SK-N-SH (cell line): ENCODE measurements at regions not wholly inside any gene's neighbourhood (a gene's known extent, or its start where the extent isn't known, plus 50 kb on each side); places are given as distances from the start of the nearest gene placed in this dataset.

Experiments used
- CTCF ChIA-PET: fragments of 300-600, 350-600 bp; formaldehyde crosslinking; extraction: SDS; loops from one replicate; lab custom pipeline; 2021; lab: Yijun Ruan, JAX
- POLR2A ChIA-PET: fragments of 350-600 bp; sonication (Branson Sonifier 250); formaldehyde crosslinking; extraction: SDS; loops from one replicate; lab custom pipeline; 2020; ENCODE audit warnings: antibody characterized with exemption, inconsistent platforms; lab: Yijun Ruan, JAX
- DNase-seq: peaks from one replicate; pipeline ENCODE4 v3.0.0; 2012
- H2AFZ ChIP-seq: fragments of 200-600 bp; sonication (generic); 2 replicates; pipeline ENCODE4 v1.8.1; 2016; ENCODE audit warnings: antibody characterized with exemption, mild to moderate bottlenecking, low read depth
- H3F3A ChIP-seq: fragments of 200-600 bp; sonication (generic); replicated peaks from 2 replicates; pipeline ENCODE3; 2016; ENCODE audit warnings: antibody characterized with exemption, mild to moderate bottlenecking; ENCODE audit not compliant: insufficient read depth
- H3K27ac ChIP-seq, 2 experiments: fragments of 200-500 bp in 1 of 2; fragments of 200-600 bp in 1 of 2; sonication (Bioruptor generic) in 1 of 2; sonication (generic), shearing (Covaris generic) in 1 of 2; 2 replicates each; pipeline versions ENCODE4 v1.5.1 to v1.6.1; 2014 to 2016; ENCODE audit warnings: low read depth in 2 of 2, inconsistent platforms in 1 of 2, low read length in 1 of 2, mild to moderate bottlenecking in 1 of 2, mixed read lengths in 1 of 2
- H3K27me3 ChIP-seq: fragments of 200-600 bp; sonication (generic), shearing (Covaris generic); 2 replicates; pipeline ENCODE4 v1.6.1; 2016; ENCODE audit warnings: mixed run types; ENCODE audit not compliant: insufficient read depth
- H3K36me3 ChIP-seq, 2 experiments: fragments of 200-500 bp in 1 of 2; fragments of 200-600 bp in 1 of 2; sonication (Bioruptor generic) in 1 of 2; sonication (generic) in 1 of 2; replicated peaks in 1 of 2; 2 replicates each; pipeline versions ENCODE3 to v1.5.1; 2014 to 2016; ENCODE audit warnings: low read length in 1 of 2, mild to moderate bottlenecking in 1 of 2; ENCODE audit not compliant: insufficient read depth in 2 of 2, control insufficient read depth in 1 of 2
- H3K4me1 ChIP-seq, 2 experiments: fragments of 200-500 bp in 1 of 2; fragments of 200-600 bp in 1 of 2; sonication (Bioruptor generic) in 1 of 2; sonication (generic), shearing (Covaris generic) in 1 of 2; 2 replicates each; pipeline versions ENCODE4 v1.5.1 to v1.6.1; 2014 to 2016; ENCODE audit warnings: low read depth in 1 of 2, low read length in 1 of 2, mixed run types in 1 of 2; ENCODE audit not compliant: insufficient read depth in 2 of 2, control insufficient read depth in 1 of 2
- H3K4me2 ChIP-seq: fragments of 200-600 bp; sonication (generic), shearing (Covaris generic); 2 replicates; pipeline ENCODE4 v1.6.1; 2017; ENCODE audit warnings: mixed run types
- H3K4me3 ChIP-seq, 2 experiments: fragments of 200-500 bp in 1 of 2; fragments of 200-600 bp in 1 of 2; sonication (Bioruptor generic) in 1 of 2; sonication (generic), shearing (Covaris generic) in 1 of 2; 2 replicates each; pipeline versions ENCODE4 v1.5.1 to v1.8.1; 2014 to 2016; ENCODE audit warnings: low read depth in 2 of 2, inconsistent platforms in 1 of 2, low read length in 1 of 2, mild to moderate bottlenecking in 1 of 2, mixed read lengths in 1 of 2, moderate library complexity in 1 of 2
- H3K79me2 ChIP-seq: fragments of 200-600 bp; sonication (generic); 2 replicates; pipeline ENCODE4 v1.8.1; 2017; ENCODE audit warnings: mild to moderate bottlenecking; ENCODE audit not compliant: insufficient read depth
- H3K9ac ChIP-seq: fragments of 200-600 bp; sonication (generic); 2 replicates; pipeline ENCODE4 v1.6.1; 2017; ENCODE audit warnings: mixed run types
- H3K9me2 ChIP-seq: fragments of 200-600 bp; sonication (generic); 2 replicates; pipeline ENCODE4 v1.6.1; 2017; ENCODE audit warnings: mixed run types
- H3K9me3 ChIP-seq: fragments of 200-600 bp; sonication (generic); 2 replicates; pipeline ENCODE4 v1.6.1; 2017; ENCODE audit warnings: mixed run types, mild to moderate bottlenecking, moderate library complexity
- H4K20me1 ChIP-seq: fragments of 200-600 bp; sonication (generic); 2 replicates; pipeline ENCODE4 v1.6.1; 2017; ENCODE audit warnings: mild to moderate bottlenecking, mixed run types; ENCODE audit not compliant: insufficient read depth
- ELF1 ChIP-seq: IDR thresholded peaks from 2 replicates; pipeline ENCODE4 v1.4.0; 2012
- EP300 ChIP-seq, 2 experiments: IDR thresholded peaks; 2 replicates each; pipeline versions ENCODE4 v1.4.0 to v1.6.1; 2012; ENCODE audit warnings: borderline replicate concordance in 1 of 2, low read depth in 1 of 2, low read length in 1 of 2
- FOSL2 ChIP-seq: IDR thresholded peaks from 2 replicates; pipeline ENCODE4 v1.4.0; 2012; ENCODE audit warnings: low read depth, mild to moderate bottlenecking, moderate library complexity, borderline replicate concordance
- RCOR1 ChIP-seq: fragments of 150-350 bp; IDR thresholded peaks from 2 replicates; pipeline ENCODE4 v1.6.1; 2017; ENCODE audit warnings: antibody characterized with exemption, low read length
- SIN3A ChIP-seq: IDR thresholded peaks from 2 replicates; pipeline ENCODE4 v1.6.1; 2012; ENCODE audit warnings: low read depth, mild to moderate bottlenecking, low read length, moderate library complexity, borderline replicate concordance
- TEAD4 ChIP-seq: IDR thresholded peaks from 2 replicates; pipeline ENCODE4 v1.4.0; 2012; ENCODE audit warnings: mild to moderate bottlenecking, borderline replicate concordance; ENCODE audit not compliant: insufficient read depth
- WGBS: methylation state at CpG from one replicate; pipeline ENCODE4 v1.1.6; 2017; ENCODE audit warnings: low lambda C conversion rate; 5-methylcytosine and 5-hydroxymethylcytosine counted together
- TF ChIP-seq, protein P1 (sequence below): IDR thresholded peaks from 2 replicates; pipeline ENCODE4 v1.4.0; 2012; ENCODE audit warnings: low read depth
- TF ChIP-seq, protein P2 (sequence below): fragments of 200-600 bp; sonication (generic); IDR thresholded peaks from 2 replicates; pipeline ENCODE4 v1.6.1; 2017; ENCODE audit warnings: antibody characterized with exemption, mild to moderate bottlenecking, moderate library complexity
- TF ChIP-seq, protein P3 (sequence below): IDR thresholded peaks from 2 replicates; pipeline ENCODE4 v1.4.0; 2012; ENCODE audit warnings: low read depth, borderline replicate concordance

- ChIA-PET CTCF (no interaction called here), POLR2A (no interaction called here)
- Histone ChIP-seq H2AFZ (no peak overlapping the region), H3K4me1 (no peaks in the 10 kb centered on the region), H4K20me1 (no peaks in the 10 kb centered on the region), H3K9me2 (no peaks in the 10 kb centered on the region), H3K27ac (no peak overlapping the region), H3F3A (no peaks in the 10 kb centered on the region), H3K4me2 (no peak overlapping the region), H3K4me3 (no peak overlapping the region), H3K79me2 (no peaks in the 10 kb centered on the region), H3K36me3 (no peaks in the 10 kb centered on the region), H3K9me3 (no peaks in the 10 kb centered on the region), H3K9ac (no peak overlapping the region), H3K27me3 (no peaks in the 10 kb centered on the region)
- 19% methylated on average over 2 of the region's 2 CpGs for WGBS
- no peak for DNase-seq
- TF ChIP-seq, protein P1, sequence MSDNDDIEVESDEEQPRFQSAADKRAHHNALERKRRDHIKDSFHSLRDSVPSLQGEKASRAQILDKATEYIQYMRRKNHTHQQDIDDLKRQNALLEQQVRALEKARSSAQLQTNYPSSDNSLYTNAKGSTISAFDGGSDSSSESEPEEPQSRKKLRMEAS, result no peak
Measured at GRCh38 chr9:12133416-12133815, 559.8 kb upstream of the TYRP1 start.

DNA sequence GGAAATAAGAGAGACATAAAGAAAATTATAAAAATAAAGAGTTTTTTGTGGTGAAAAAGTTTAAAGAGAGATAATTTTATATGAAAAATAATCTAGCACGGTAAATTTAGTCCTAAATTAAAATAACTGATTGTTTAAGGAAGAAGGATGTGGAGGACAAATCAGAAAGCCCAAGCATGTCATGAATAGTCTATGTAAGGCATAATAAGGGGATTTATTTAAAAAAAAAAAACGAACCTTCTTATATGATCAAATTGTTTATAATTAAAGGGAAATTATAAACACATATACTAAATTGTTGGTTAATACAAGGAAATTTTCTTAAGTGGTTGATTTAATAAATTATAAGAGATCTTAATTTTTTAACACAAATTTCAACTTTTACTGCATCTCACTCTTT is 551.8 kb upstream of the TYRP1 start:
- WGBS, result under 1% methylated on average over 2 of the region's 2 CpGs
- no peaks in the 10 kb centered on the region for H3K9me2 ChIP-seq

More for the DNA sequence above, 551.8 kb upstream of the TYRP1 start:
- ChIA-PET CTCF (no interaction called here), POLR2A (no interaction called here)
- Histone ChIP-seq H3K27ac (no peak overlapping the region), H3K4me2 (no peak overlapping the region), H3K36me3 (no peaks in the 10 kb centered on the region), H4K20me1 (no peaks in the 10 kb centered on the region), H3F3A (no peaks in the 10 kb centered on the region), H2AFZ (no peak overlapping the region), H3K79me2 (no peaks in the 10 kb centered on the region), H3K9ac (no peak overlapping the region), H3K4me1 (no peaks in the 10 kb centered on the region), H3K9me3 (no peaks in the 10 kb centered on the region), H3K27me3 (no peaks in the 10 kb centered on the region), H3K4me3 (no peak overlapping the region)
- DNase-seq, result no peak
- TF ChIP-seq SIN3A (no peak), FOSL2 (no peak), ELF1 (no peak), EP300 (IDR thresholded peaks at IDR 0.05; ENCODE audit: borderline replicate concordance in 1 of 2, low read depth in 1 of 2, low read length in 1 of 2) (no peak), RCOR1 (no peak), TEAD4 (no peak)
- TF ChIP-seq, protein P2, sequence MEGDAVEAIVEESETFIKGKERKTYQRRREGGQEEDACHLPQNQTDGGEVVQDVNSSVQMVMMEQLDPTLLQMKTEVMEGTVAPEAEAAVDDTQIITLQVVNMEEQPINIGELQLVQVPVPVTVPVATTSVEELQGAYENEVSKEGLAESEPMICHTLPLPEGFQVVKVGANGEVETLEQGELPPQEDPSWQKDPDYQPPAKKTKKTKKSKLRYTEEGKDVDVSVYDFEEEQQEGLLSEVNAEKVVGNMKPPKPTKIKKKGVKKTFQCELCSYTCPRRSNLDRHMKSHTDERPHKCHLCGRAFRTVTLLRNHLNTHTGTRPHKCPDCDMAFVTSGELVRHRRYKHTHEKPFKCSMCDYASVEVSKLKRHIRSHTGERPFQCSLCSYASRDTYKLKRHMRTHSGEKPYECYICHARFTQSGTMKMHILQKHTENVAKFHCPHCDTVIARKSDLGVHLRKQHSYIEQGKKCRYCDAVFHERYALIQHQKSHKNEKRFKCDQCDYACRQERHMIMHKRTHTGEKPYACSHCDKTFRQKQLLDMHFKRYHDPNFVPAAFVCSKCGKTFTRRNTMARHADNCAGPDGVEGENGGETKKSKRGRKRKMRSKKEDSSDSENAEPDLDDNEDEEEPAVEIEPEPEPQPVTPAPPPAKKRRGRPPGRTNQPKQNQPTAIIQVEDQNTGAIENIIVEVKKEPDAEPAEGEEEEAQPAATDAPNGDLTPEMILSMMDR, result no peak
- TF ChIP-seq, protein P1, result no peak
- TF ChIP-seq, protein P3, sequence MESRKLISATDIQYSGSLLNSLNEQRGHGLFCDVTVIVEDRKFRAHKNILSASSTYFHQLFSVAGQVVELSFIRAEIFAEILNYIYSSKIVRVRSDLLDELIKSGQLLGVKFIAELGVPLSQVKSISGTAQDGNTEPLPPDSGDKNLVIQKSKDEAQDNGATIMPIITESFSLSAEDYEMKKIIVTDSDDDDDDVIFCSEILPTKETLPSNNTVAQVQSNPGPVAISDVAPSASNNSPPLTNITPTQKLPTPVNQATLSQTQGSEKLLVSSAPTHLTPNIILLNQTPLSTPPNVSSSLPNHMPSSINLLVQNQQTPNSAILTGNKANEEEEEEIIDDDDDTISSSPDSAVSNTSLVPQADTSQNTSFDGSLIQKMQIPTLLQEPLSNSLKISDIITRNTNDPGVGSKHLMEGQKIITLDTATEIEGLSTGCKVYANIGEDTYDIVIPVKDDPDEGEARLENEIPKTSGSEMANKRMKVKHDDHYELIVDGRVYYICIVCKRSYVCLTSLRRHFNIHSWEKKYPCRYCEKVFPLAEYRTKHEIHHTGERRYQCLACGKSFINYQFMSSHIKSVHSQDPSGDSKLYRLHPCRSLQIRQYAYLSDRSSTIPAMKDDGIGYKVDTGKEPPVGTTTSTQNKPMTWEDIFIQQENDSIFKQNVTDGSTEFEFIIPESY, result no peak
